ENCODE measurements at regions not wholly inside any gene's neighbourhood (a gene's known extent, or its start where the extent isn't known, plus 50 kb on each side); places are given as distances from the start of the nearest gene placed in this dataset.

DNA sequence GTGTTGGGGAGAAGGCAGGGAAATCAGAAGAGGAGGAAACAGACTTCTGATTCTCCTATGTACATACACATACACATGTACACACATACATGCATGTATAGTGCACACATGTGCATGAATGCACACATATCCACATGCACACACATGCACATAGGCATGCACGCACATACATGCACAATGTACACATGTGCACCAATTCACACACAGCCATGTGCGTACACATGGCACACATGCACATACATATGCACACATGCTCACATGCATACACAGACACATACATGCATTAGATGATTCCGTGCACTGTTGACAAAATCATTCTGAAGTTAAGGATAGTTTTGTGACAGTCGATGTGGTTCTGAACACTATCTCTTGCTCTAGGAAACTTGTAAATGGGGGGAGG, 214.0 kb upstream of the CDH13 start:
- Histone ChIP-seq H3K36me3 (ENCODE audit: low read depth) (no peaks in the 10 kb centered on the region), H3K9me3 (ENCODE audit: severe bottlenecking) (no peaks in the 10 kb centered on the region), H3K4me1 (ENCODE audit: insufficient read depth, poor library complexity, severe bottlenecking) (no peaks in the 10 kb centered on the region), H3K27ac (ENCODE audit: poor library complexity, severe bottlenecking) (no peak overlapping the region), H3K27me3 (ENCODE audit: insufficient read depth, poor library complexity, severe bottlenecking) (peaks cover 36% of the 10 kb centered on the region), H3K4me3 (ENCODE audit: severe bottlenecking) (no peak overlapping the region)
- DNase-seq (ENCODE audit: low spot score) (no peak), ATAC-seq (ENCODE audit: low read depth) (no peak)
- TF ChIP-seq, protein P1, sequence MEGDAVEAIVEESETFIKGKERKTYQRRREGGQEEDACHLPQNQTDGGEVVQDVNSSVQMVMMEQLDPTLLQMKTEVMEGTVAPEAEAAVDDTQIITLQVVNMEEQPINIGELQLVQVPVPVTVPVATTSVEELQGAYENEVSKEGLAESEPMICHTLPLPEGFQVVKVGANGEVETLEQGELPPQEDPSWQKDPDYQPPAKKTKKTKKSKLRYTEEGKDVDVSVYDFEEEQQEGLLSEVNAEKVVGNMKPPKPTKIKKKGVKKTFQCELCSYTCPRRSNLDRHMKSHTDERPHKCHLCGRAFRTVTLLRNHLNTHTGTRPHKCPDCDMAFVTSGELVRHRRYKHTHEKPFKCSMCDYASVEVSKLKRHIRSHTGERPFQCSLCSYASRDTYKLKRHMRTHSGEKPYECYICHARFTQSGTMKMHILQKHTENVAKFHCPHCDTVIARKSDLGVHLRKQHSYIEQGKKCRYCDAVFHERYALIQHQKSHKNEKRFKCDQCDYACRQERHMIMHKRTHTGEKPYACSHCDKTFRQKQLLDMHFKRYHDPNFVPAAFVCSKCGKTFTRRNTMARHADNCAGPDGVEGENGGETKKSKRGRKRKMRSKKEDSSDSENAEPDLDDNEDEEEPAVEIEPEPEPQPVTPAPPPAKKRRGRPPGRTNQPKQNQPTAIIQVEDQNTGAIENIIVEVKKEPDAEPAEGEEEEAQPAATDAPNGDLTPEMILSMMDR (IDR thresholded peaks at IDR 0.05; ENCODE audit: poor library complexity, severe bottlenecking), result no peak

DNA sequence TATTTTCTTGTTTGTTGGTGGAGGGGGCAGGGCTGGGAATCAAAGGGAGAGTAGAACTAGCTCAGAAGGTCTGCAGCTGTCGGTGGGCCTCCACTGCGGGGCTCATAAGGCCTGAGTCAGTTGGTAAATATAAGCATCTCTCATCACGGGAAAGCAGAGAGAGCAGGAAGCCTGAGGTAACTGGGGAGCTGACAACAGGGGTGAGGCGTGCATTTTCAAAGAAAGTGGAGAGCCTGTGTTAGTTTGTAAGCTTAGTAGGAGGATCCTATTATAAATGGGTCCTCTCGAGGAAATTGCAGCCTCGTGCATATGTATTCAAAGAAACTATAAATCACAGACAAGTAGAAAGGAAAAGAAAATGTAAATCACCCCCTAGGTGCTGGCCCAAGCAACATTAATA, 221.0 kb upstream of the CDH13 start:
- Histone ChIP-seq H3K4me3 (ENCODE audit: severe bottlenecking) (no peak overlapping the region), H3K27ac (ENCODE audit: poor library complexity, severe bottlenecking) (no peak overlapping the region), H3K9me3 (ENCODE audit: severe bottlenecking) (no peaks in the 10 kb centered on the region), H3K27me3 (ENCODE audit: insufficient read depth, poor library complexity, severe bottlenecking) (peaks cover 16% of the 10 kb centered on the region), H3K4me1 (ENCODE audit: insufficient read depth, poor library complexity, severe bottlenecking) (no peaks in the 10 kb centered on the region), H3K36me3 (ENCODE audit: low read depth) (no peaks in the 10 kb centered on the region)
- DNase-seq (ENCODE audit: low spot score) (no peak), ATAC-seq (ENCODE audit: low read depth) (no peak)
- TF ChIP-seq, protein P1 (IDR thresholded peaks at IDR 0.05; ENCODE audit: poor library complexity, severe bottlenecking), result no peak

DNA sequence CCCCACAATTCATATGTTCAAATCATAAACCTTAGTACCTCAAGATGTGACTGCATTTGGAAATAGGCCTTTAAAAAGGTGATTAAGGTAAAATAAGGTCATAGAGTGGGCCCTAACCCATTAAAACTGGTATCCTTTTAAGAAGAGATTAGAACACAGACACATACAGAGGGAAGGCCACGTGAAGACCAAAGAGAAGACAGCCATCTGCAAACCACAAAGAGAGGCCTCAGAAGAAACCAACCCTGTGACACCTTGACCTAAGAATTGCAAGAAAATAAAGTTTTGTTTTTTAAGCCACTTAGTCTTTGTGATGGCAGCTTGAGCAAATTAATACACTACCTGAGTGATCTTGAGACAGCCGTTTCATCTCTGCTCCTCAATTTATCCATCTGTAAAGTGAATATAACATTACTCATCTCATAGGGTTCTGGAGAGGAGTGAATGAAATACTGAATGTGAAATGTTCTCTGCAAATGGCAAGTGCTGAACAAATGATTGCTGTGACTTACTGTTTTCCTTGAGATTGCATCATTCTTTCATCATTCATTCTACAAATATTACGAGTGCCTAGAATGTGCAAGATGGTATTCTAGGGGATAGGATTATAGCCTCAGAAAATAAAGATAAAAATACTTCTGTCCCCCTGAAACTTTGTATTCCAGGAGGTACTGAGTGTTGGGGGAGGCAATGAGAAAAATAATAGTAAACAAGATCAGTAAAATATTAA, 222.0 kb upstream of the CDH13 start:
- Histone ChIP-seq H3K4me3 (ENCODE audit: severe bottlenecking) (no peak overlapping the region), H3K4me1 (ENCODE audit: insufficient read depth, poor library complexity, severe bottlenecking) (no peaks in the 10 kb centered on the region), H3K27ac (ENCODE audit: poor library complexity, severe bottlenecking) (no peak overlapping the region), H3K36me3 (ENCODE audit: low read depth) (no peaks in the 10 kb centered on the region), H3K27me3 (ENCODE audit: insufficient read depth, poor library complexity, severe bottlenecking) (peaks cover 17% of the 10 kb centered on the region), H3K9me3 (ENCODE audit: severe bottlenecking) (no peaks in the 10 kb centered on the region)
- DNase-seq (ENCODE audit: low spot score) (no peak), ATAC-seq (ENCODE audit: low read depth) (no peak)
- TF ChIP-seq, protein P1 (IDR thresholded peaks at IDR 0.05; ENCODE audit: poor library complexity, severe bottlenecking), result no peak

DNA sequence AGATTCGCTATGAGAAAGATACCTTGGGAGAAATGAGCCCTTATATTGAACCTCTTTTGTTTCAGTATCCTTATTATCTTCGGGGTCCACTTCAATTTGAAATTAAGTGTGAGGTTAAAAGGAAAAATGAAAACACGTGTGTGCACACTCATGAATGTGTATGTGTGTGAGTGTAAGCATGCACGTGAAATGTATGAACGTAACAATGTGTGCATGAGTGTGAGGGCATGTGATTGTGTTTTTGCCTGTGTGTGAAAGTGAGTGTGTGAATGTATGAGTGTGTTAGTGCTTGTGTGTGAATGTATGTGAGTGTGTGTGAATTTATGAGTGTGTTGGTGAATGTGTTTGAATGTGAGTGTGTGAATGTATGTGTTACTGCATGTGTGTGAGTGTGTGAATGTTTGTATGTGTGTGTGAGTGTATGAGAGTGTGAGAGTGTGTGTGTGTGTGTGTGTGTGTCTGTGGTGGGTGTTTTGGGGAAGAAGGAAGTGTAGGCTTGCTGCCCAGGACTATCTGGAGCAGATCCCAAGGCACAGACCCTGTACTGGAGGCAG, 224.0 kb upstream of the CDH13 start:
- no peak for ATAC-seq (ENCODE audit: low read depth)
- Histone ChIP-seq H3K9me3 (ENCODE audit: severe bottlenecking) (no peaks in the 10 kb centered on the region), H3K27me3 (ENCODE audit: insufficient read depth, poor library complexity, severe bottlenecking) (peaks cover 27% of the 10 kb centered on the region), H3K27ac (ENCODE audit: poor library complexity, severe bottlenecking) (no peak overlapping the region), H3K4me3 (ENCODE audit: severe bottlenecking) (no peak overlapping the region), H3K4me1 (ENCODE audit: insufficient read depth, poor library complexity, severe bottlenecking) (no peaks in the 10 kb centered on the region), H3K36me3 (ENCODE audit: low read depth) (no peaks in the 10 kb centered on the region)
- DNase-seq (ENCODE audit: low spot score), result no peak
- TF ChIP-seq, protein P1 (IDR thresholded peaks at IDR 0.05; ENCODE audit: poor library complexity, severe bottlenecking), result no peak

DNA sequence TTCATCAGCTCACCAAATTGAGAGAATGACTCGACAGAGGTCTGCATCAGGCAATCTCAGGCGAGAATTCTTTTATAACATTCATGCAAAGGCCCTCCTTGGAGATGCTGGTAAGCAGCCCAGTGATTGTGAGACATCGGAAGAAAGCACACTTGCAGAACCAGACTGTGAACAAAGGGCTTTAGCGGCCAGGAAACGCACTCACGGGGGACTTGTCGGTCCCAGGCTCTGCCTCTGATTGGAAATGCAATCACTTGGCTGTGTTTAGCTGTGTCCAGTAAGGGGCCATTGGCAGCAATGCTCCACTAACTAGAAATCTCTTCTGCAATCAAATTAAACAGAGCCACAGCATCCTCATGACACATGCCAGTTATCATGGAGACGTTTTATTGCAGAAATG, 226.7 kb upstream of the CDH13 start:
- no peaks in the 10 kb centered on the region for H3K36me3 ChIP-seq (ENCODE audit: low read depth)
- H3K4me1 ChIP-seq (ENCODE audit: insufficient read depth, poor library complexity, severe bottlenecking), result no peaks in the 10 kb centered on the region
- no peak overlapping the region for H3K27ac ChIP-seq (ENCODE audit: poor library complexity, severe bottlenecking)
- DNase-seq (ENCODE audit: low spot score) (no peak), ATAC-seq (ENCODE audit: low read depth) (no peak)
- H3K9me3 ChIP-seq (ENCODE audit: severe bottlenecking), result no peaks in the 10 kb centered on the region
- peaks cover 21% of the 10 kb centered on the region for H3K27me3 ChIP-seq (ENCODE audit: insufficient read depth, poor library complexity, severe bottlenecking)
- TF ChIP-seq, protein P1 (IDR thresholded peaks at IDR 0.05; ENCODE audit: poor library complexity, severe bottlenecking), result no peak
- no peak overlapping the region for H3K4me3 ChIP-seq (ENCODE audit: severe bottlenecking)

All from RWPE2 (cell line).